Right lobe of liver (tissue), 4 donors: ENCODE measurements at regions not wholly inside any gene's neighbourhood (a gene's known extent, or its start where the extent isn't known, plus 50 kb on each side); places are given as distances from the start of the nearest gene placed in this dataset.

Experiments
- POLR2A ChIP-seq: fragments of 450-650 bp; IDR thresholded peaks from one replicate; pipeline ENCODE4 v1.6.1; 2017; ENCODE audit warnings: antibody characterized with exemption, mild to moderate bottlenecking
- TF ChIP-seq, protein P1 (sequence below), 4 donors: fragments of 200-600 bp in 3 of 4; fragments of 450-650 bp in 1 of 4; IDR thresholded peaks; one replicate each; pipeline versions ENCODE4 v1.5.1 to v1.8.0; 2016 to 2022; ENCODE audit warnings: antibody characterized with exemption in 4 of 4, mild to moderate bottlenecking in 2 of 4
- donor health status: DM: no; HTN: no; CAD: no.
- donor health status: DM: no; HTN: no; CAD: no.
- donor health status: DM: no; HTN: yes; CAD: no.

DNA sequence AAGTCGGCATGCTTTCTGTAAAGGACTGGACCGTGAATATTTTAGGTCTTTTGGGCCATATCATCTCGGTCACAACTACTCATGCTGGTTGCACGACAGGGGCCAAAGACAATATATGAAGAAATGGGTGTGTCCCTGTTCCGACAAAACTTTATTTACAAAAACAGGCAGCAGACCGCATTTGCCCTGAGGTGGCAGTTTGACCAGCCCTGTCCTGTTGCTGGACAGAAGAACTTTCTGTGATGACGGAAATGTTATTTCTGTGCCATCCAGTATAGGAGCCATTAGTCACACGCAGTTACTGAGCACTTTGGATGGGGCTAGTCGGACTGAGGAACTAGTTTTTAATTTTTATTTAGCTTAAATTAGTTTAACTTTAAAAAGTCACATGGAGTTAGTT, 112.8 kb upstream of the CARD11 start:
- TF ChIP-seq, protein P1, sequence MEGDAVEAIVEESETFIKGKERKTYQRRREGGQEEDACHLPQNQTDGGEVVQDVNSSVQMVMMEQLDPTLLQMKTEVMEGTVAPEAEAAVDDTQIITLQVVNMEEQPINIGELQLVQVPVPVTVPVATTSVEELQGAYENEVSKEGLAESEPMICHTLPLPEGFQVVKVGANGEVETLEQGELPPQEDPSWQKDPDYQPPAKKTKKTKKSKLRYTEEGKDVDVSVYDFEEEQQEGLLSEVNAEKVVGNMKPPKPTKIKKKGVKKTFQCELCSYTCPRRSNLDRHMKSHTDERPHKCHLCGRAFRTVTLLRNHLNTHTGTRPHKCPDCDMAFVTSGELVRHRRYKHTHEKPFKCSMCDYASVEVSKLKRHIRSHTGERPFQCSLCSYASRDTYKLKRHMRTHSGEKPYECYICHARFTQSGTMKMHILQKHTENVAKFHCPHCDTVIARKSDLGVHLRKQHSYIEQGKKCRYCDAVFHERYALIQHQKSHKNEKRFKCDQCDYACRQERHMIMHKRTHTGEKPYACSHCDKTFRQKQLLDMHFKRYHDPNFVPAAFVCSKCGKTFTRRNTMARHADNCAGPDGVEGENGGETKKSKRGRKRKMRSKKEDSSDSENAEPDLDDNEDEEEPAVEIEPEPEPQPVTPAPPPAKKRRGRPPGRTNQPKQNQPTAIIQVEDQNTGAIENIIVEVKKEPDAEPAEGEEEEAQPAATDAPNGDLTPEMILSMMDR (IDR thresholded peaks at IDR 0.05): no peak
- TF ChIP-seq POLR2A: no peak
